Karpas-422 (cell line): ENCODE measurements at regions not wholly inside any gene's neighbourhood (a gene's known extent, or its start where the extent isn't known, plus 50 kb on each side); places are given as distances from the start of the nearest gene placed in this dataset.
"Not testable (repeated sequence)": the region's sequence is repeated elsewhere in the genome, so short reads cannot be mapped to it uniquely, and the experiment has no call there.

Source experiments
- DNase-seq: peaks from one replicate; pipeline ENCODE4 v3.0.0-alpha.2; 2015
- H2AFZ ChIP-seq: fragments of 200-600 bp; sonication (generic); 2 replicates; pipeline ENCODE4 v1.6.1; 2014; ENCODE audit warnings: antibody characterized with exemption, low read length, mixed read lengths
- H3K27ac ChIP-seq: fragments of 200-600 bp; sonication (generic); 2 replicates; pipeline ENCODE4 v1.5.1; 2014; ENCODE audit warnings: mild to moderate bottlenecking, low read length, moderate library complexity
- H3K27me3 ChIP-seq: fragments of 200-600 bp; sonication (generic); 2 replicates; pipeline ENCODE4 v1.6.1; 2014; ENCODE audit warnings: low read length, mixed read lengths
- H3K36me3 ChIP-seq: fragments of 200-600 bp; sonication (generic); 2 replicates; pipeline ENCODE4 v1.6.1; 2014; ENCODE audit warnings: low read length, mixed read lengths; ENCODE audit not compliant: insufficient read depth
- H3K4me1 ChIP-seq: fragments of 200-600 bp; sonication (generic); 2 replicates; pipeline ENCODE4 v1.6.1; 2014; ENCODE audit warnings: mild to moderate bottlenecking, low read length, mixed read lengths
- H3K4me2 ChIP-seq: fragments of 200-600 bp; sonication (generic); 2 replicates; pipeline ENCODE4 v1.6.1; 2014; ENCODE audit warnings: low read length, low read depth, mild to moderate bottlenecking; ENCODE audit not compliant: poor library complexity, severe bottlenecking
- H3K4me3 ChIP-seq: fragments of 200-600 bp; sonication (generic); 2 replicates; pipeline ENCODE4 v1.5.1; 2014; ENCODE audit warnings: mild to moderate bottlenecking, antibody characterized with exemption, low read length, mixed read lengths
- H3K79me2 ChIP-seq: fragments of 200-600 bp; sonication (generic); 2 replicates; pipeline ENCODE4 v1.6.1; 2014; ENCODE audit warnings: mild to moderate bottlenecking, low read length, mixed read lengths
- H3K9ac ChIP-seq: fragments of 200-600 bp; sonication (generic); 2 replicates; pipeline ENCODE4 v1.6.0; 2014; ENCODE audit warnings: low read length
- H3K9me2 ChIP-seq: fragments of 200-600 bp; sonication (generic), shearing (Covaris generic); replicated peaks from 2 replicates; pipeline ENCODE4 v1.6.0; 2014; ENCODE audit warnings: mild to moderate bottlenecking, low read length, moderate library complexity; ENCODE audit not compliant: insufficient read depth
- H3K9me3 ChIP-seq: fragments of 300-700, 200-600 bp; sonication (generic); 2 replicates; pipeline ENCODE4 v1.6.1; 2014; ENCODE audit warnings: low read length, mixed read lengths
- H4K20me1 ChIP-seq: fragments of 200-600 bp; sonication (generic); 2 replicates; pipeline ENCODE4 v1.6.1; 2014; ENCODE audit warnings: mild to moderate bottlenecking, antibody characterized with exemption, low read length, low read depth; ENCODE audit not compliant: insufficient read depth

- H3K4me2 ChIP-seq, H3K27ac ChIP-seq, DNase-seq, H3K4me1 ChIP-seq, H3K9ac ChIP-seq, H3K9me2 ChIP-seq, H2AFZ ChIP-seq, H3K4me3 ChIP-seq, H3K27me3 ChIP-seq, H3K79me2 ChIP-seq, H4K20me1 ChIP-seq, H3K36me3 ChIP-seq, H3K9me3 ChIP-seq: not testable (repeated sequence)
These were observed 151.8 kb downstream of the SYT15 start for GRCh38 chr10:46730729-46731128.

DNA sequence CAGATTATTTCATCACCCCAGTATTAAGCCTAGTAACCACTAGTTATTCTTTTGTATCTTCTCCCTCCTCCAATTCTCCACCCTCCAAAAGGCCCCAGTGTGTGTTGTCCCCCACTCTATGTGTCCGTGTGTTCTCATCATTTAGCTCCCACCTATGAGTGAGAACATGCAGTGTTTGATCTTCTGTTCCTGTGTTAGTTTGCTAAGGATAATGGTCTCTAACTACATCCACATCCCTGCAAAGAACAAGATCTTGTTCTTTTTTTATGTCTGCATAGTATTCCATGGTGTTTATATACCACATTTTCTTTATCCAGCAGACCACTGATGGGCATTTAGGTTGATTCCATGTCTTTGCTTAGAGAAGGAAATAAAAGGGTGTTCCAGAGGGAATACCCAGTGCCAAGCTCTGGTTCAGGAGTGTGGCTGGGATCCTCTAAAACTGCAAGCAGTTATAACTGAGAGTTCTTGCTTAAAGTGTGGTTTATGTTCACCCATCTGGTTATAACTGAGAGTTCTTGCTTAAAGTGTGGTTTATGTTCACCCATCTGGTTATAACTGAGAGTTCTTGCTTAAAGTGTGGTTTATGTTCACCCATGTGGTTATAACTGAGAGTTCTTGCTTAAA lies 154.8 kb downstream of the SYT15 start:
- not testable (repeated sequence) for H3K27ac ChIP-seq, H3K9me2 ChIP-seq, H3K4me3 ChIP-seq, H4K20me1 ChIP-seq, H3K27me3 ChIP-seq, H3K9ac ChIP-seq, H3K4me1 ChIP-seq, H3K79me2 ChIP-seq, H3K36me3 ChIP-seq, H3K9me3 ChIP-seq, H3K4me2 ChIP-seq, H2AFZ ChIP-seq, DNase-seq

DNA sequence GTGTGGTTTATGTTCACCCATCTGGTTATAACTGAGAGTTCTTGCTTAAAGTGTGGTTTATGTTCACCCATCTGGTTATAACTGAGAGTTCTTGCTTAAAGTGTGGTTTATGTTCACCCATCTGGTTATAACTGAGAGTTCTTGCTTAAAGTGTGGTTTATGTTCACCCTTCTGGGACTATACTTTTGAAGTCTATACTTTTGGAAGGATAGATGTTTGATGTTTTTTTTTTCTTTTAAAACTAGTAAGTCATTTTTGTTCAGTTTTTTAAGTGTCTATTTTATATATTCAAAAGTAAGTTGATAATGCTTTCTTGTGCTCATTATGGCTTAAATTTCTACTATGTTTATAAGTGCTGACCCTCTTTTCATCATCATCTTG lies 155.3 kb downstream of the SYT15 start:
- not testable (repeated sequence) for H3K9me2 ChIP-seq, H3K79me2 ChIP-seq, H3K4me2 ChIP-seq, H4K20me1 ChIP-seq, H3K9me3 ChIP-seq, H3K36me3 ChIP-seq, H3K4me3 ChIP-seq, H3K4me1 ChIP-seq, H2AFZ ChIP-seq, H3K9ac ChIP-seq, H3K27ac ChIP-seq, DNase-seq, H3K27me3 ChIP-seq

DNA sequence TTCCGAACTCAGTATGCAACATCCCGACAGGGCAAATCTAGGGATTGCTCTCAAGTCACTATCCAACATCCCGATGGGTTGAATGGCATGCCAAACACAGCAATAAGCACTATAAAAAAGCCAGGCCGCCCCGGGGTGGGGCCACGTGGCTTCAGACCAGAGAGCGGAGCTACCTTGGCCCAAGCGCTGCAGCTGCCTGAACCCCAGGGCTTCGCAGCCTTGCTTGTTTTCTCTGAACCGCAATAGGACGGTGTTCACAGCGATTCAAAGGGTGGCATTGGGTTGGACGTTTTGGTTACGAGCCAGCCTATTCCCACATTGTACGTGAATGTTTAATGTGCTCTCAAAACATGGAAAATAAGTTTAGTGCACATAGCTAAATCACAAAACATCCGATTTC lies 161.0 kb downstream of the SYT15 start:
- H3K27ac ChIP-seq, H3K27me3 ChIP-seq, H3K9me3 ChIP-seq, H3K79me2 ChIP-seq, H3K4me3 ChIP-seq, H3K9me2 ChIP-seq, H4K20me1 ChIP-seq, H2AFZ ChIP-seq, H3K4me2 ChIP-seq, DNase-seq, H3K36me3 ChIP-seq, H3K4me1 ChIP-seq, H3K9ac ChIP-seq: not testable (repeated sequence)

- H3K27ac ChIP-seq, H3K9me3 ChIP-seq, DNase-seq, H3K4me2 ChIP-seq, H3K9me2 ChIP-seq, H3K27me3 ChIP-seq, H4K20me1 ChIP-seq, H3K4me3 ChIP-seq, H2AFZ ChIP-seq, H3K79me2 ChIP-seq, H3K36me3 ChIP-seq, H3K4me1 ChIP-seq, H3K9ac ChIP-seq: not testable (repeated sequence)
These were observed 161.4 kb downstream of the SYT15 start for GRCh38 chr10:46740368-46740767.

DNA sequence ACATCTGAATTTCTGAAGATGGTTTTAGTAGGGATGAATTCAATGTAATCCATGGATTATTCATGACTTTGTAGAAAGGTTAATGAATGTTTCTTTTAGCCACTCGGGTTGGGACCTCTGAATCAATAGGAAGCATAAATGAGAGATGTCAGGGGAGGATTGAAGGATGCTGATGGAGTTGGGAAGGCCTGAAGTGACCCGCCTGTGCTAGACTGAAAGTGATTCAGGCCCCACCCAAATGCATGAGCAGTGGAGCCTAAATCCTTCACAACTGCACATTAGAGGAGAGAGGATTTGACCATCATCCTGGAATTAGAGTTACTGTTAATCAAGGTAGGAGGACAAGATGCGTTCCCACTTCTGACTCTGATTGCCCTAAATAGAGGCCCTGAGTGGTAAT lies 162.2 kb upstream of the PTPN20 start:
- H4K20me1 ChIP-seq, H3K36me3 ChIP-seq, H3K27me3 ChIP-seq, H3K9ac ChIP-seq, H3K4me2 ChIP-seq, H3K4me1 ChIP-seq, H3K9me3 ChIP-seq, H3K27ac ChIP-seq, H3K4me3 ChIP-seq, DNase-seq, H3K79me2 ChIP-seq, H3K9me2 ChIP-seq, H2AFZ ChIP-seq: not testable (repeated sequence)

DNA sequence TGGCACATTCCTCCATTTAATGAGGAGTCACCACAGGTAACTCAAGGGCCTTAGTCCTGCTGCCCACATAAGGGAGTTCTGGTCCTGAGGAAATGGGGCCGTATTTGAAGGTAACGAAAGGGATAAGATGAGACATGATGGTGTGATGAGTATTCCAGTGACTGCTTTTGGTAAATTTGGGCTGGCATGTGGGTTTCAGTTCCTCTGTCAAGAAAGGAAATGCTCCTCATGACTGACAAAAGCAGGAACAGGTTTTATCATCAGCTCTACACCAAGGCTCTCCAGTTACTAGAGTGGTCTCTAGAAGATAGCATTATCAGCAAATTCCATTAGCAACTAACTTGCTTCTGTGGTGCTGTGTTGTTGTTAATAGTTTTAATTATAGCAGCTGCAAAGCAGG lies 161.8 kb upstream of the PTPN20 start:
- not testable (repeated sequence) for H3K9me3 ChIP-seq, H3K4me1 ChIP-seq, H2AFZ ChIP-seq, DNase-seq, H3K9me2 ChIP-seq, H4K20me1 ChIP-seq, H3K4me3 ChIP-seq, H3K36me3 ChIP-seq, H3K79me2 ChIP-seq, H3K9ac ChIP-seq, H3K4me2 ChIP-seq, H3K27me3 ChIP-seq, H3K27ac ChIP-seq

GRCh38 chr10:46753763-46754162 lies 157.5 kb upstream of the PTPN20 start:
- H3K79me2 ChIP-seq, H3K4me1 ChIP-seq, H2AFZ ChIP-seq, H3K9me3 ChIP-seq, H3K9me2 ChIP-seq, H3K4me3 ChIP-seq, DNase-seq, H3K4me2 ChIP-seq, H3K27me3 ChIP-seq, H3K36me3 ChIP-seq, H3K9ac ChIP-seq, H3K27ac ChIP-seq, H4K20me1 ChIP-seq: not testable (repeated sequence)

- not testable (repeated sequence) for H3K9me2 ChIP-seq, H3K4me3 ChIP-seq
These were observed 149.8 kb upstream of the PTPN20 start for GRCh38 chr10:46761471-46761870.

More at GRCh38 chr10:46761471-46761870, 149.8 kb upstream of the PTPN20 start:
- not testable (repeated sequence) for H3K36me3 ChIP-seq, DNase-seq, H3K4me1 ChIP-seq, H2AFZ ChIP-seq, H3K27me3 ChIP-seq, H4K20me1 ChIP-seq, H3K9ac ChIP-seq, H3K79me2 ChIP-seq, H3K9me3 ChIP-seq, H3K4me2 ChIP-seq, H3K27ac ChIP-seq
